Transverse colon (tissue), 3 donors: ENCODE measurements at regions not wholly inside any gene's neighbourhood (a gene's known extent, or its start where the extent isn't known, plus 50 kb on each side); places are given as distances from the start of the nearest gene placed in this dataset.

ENCODE experiments used
- CTCF ChIP-seq, 5 experiments: fragments of 200-600 bp in 3 of 5; fragments of 450-650 bp in 2 of 5; sonication (generic) in 3 of 5; IDR thresholded peaks; 1 replicate in 2 of 5; 2 replicates in 3 of 5; pipeline ENCODE4 v1.5.1; 2016 to 2017; ENCODE audit warnings: antibody characterized with exemption in 5 of 5, inconsistent platforms in 3 of 5, mild to moderate bottlenecking in 2 of 5, moderate library complexity in 1 of 5
- POLR2A ChIP-seq: fragments of 450-650 bp; IDR thresholded peaks from one replicate; pipeline ENCODE4 v1.6.1; 2016; ENCODE audit warnings: antibody characterized with exemption, mild to moderate bottlenecking, moderate library complexity

- TF ChIP-seq CTCF (IDR thresholded peaks at IDR 0.05) (no peak), POLR2A (no peak)
These were observed 208.7 kb downstream of the KCNE4 start for GRCh38 chr2:223260681-223261080.
